ENCODE measurements at regions not wholly inside any gene's neighbourhood (a gene's known extent, or its start where the extent isn't known, plus 50 kb on each side); places are given as distances from the start of the nearest gene placed in this dataset.
"Not testable (repeated sequence)": the region's sequence is repeated elsewhere in the genome, so short reads cannot be mapped to it uniquely, and the experiment has no call there.

- no peak for DNase-seq (ENCODE audit: low read depth)
- H3K4me3 ChIP-seq (ENCODE audit: low read depth, low read length) = no peak overlapping the region
- TF ChIP-seq CTCF (IDR thresholded peaks at IDR 0.05; ENCODE audit: insufficient read depth, low read length) = no peak
These were observed 359.5 kb downstream of the CPS1 start for GRCh38 chr2:210915912-210916311.

- TF ChIP-seq CTCF (IDR thresholded peaks at IDR 0.05; ENCODE audit: insufficient read depth, low read length) = peak; percentile 5
- no peak for DNase-seq (ENCODE audit: low read depth)
- H3K4me3 ChIP-seq (ENCODE audit: low read depth, low read length) = no peak overlapping the region
These were observed 361.1 kb downstream of the CPS1 start for GRCh38 chr2:210917465-210917864.

- DNase-seq (ENCODE audit: low read depth) = no peak
- no peak for TF ChIP-seq CTCF (IDR thresholded peaks at IDR 0.05; ENCODE audit: insufficient read depth, low read length)
These were observed 362.7 kb downstream of the CPS1 start for GRCh38 chr2:210919128-210919527.

GRCh38 chr2:210922419-210922818 is 366.0 kb downstream of the CPS1 start:
- no peak for TF ChIP-seq CTCF (IDR thresholded peaks at IDR 0.05; ENCODE audit: insufficient read depth, low read length)

More at GRCh38 chr2:210919128-210919527, 362.7 kb downstream of the CPS1 start:
- H3K4me3 ChIP-seq (ENCODE audit: low read depth, low read length) = no peak overlapping the region

GRCh38 chr2:210928714-210929113 is 372.3 kb downstream of the CPS1 start:
- no peak overlapping the region for H3K4me3 ChIP-seq (ENCODE audit: low read depth, low read length)
- DNase-seq (ENCODE audit: low read depth) = no peak
- TF ChIP-seq CTCF (IDR thresholded peaks at IDR 0.05; ENCODE audit: insufficient read depth, low read length) = no peak

More at GRCh38 chr2:210922419-210922818, 366.0 kb downstream of the CPS1 start:
- DNase-seq (ENCODE audit: low read depth) = no peak
- no peak overlapping the region for H3K4me3 ChIP-seq (ENCODE audit: low read depth, low read length)

GRCh38 chr2:210938228-210938627 is 381.8 kb downstream of the CPS1 start:
- H3K4me3 ChIP-seq (ENCODE audit: low read depth, low read length) = no peak overlapping the region
- peak; percentile 20 for DNase-seq (ENCODE audit: low read depth)
- TF ChIP-seq CTCF (IDR thresholded peaks at IDR 0.05; ENCODE audit: insufficient read depth, low read length) = no peak

- no peak for TF ChIP-seq CTCF (IDR thresholded peaks at IDR 0.05; ENCODE audit: insufficient read depth, low read length)
- no peak for DNase-seq (ENCODE audit: low read depth)
- no peak overlapping the region for H3K4me3 ChIP-seq (ENCODE audit: low read depth, low read length)
These were observed 390.0 kb downstream of the CPS1 start for GRCh38 chr2:210946395-210946794.

- not testable (repeated sequence) for H3K4me3 ChIP-seq (ENCODE audit: low read depth, low read length); DNase-seq (ENCODE audit: low read depth)
These were observed 394.1 kb downstream of the CPS1 start for GRCh38 chr2:210950434-210951060.
